Astrocyte (in vitro differentiated cells and primary cell): ENCODE measurements at regions not wholly inside any gene's neighbourhood (a gene's known extent, or its start where the extent isn't known, plus 50 kb on each side); places are given as distances from the start of the nearest gene placed in this dataset.

Experiments
- EZH2 ChIP-seq: IDR thresholded peaks from 2 replicates; pipeline ENCODE4 v1.6.1; 2012; ENCODE audit warnings: mild to moderate bottlenecking, low read length, inconsistent platforms; ENCODE audit not compliant: insufficient read depth
- TF ChIP-seq, protein P1 (sequence below): IDR thresholded peaks from 2 replicates; pipeline ENCODE4 v1.5.1; 2011; ENCODE audit warnings: low read depth, mild to moderate bottlenecking, inconsistent platforms, low read length, moderate library complexity; ENCODE audit not compliant: insufficient read depth

DNA sequence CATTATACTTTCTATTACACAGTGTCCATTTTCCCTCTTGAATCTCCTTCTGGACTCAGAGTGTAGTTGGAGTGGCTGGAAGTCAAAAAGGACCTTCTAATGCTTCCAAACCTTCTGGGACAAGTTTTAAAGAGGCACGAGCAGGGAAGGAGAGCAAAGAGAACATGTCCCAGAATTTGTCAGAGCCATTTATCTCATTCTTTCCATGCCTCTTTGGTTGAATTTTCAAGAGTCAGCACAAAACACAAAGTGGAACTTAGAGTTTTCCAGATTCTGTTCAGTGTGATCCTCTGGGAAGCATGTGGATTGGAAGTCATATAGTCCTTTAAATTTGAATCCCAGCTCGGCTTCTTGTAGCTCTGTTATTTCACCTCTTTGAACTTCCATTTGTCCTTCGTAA lies 138.2 kb upstream of the PWP1 start:
- TF ChIP-seq, protein P1, sequence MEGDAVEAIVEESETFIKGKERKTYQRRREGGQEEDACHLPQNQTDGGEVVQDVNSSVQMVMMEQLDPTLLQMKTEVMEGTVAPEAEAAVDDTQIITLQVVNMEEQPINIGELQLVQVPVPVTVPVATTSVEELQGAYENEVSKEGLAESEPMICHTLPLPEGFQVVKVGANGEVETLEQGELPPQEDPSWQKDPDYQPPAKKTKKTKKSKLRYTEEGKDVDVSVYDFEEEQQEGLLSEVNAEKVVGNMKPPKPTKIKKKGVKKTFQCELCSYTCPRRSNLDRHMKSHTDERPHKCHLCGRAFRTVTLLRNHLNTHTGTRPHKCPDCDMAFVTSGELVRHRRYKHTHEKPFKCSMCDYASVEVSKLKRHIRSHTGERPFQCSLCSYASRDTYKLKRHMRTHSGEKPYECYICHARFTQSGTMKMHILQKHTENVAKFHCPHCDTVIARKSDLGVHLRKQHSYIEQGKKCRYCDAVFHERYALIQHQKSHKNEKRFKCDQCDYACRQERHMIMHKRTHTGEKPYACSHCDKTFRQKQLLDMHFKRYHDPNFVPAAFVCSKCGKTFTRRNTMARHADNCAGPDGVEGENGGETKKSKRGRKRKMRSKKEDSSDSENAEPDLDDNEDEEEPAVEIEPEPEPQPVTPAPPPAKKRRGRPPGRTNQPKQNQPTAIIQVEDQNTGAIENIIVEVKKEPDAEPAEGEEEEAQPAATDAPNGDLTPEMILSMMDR = no peak
- TF ChIP-seq EZH2 = no peak
